ENCODE measurements at regions not wholly inside any gene's neighbourhood (a gene's known extent, or its start where the extent isn't known, plus 50 kb on each side); places are given as distances from the start of the nearest gene placed in this dataset.

- TF ChIP-seq CTCF (IDR thresholded peaks at IDR 0.05; ENCODE audit: low read length, missing control alignments), result no peak
- H3K4me3 ChIP-seq (replicated peaks; ENCODE audit: low read depth, low read length), result no peak overlapping the region
- no peak for DNase-seq (ENCODE audit: low read depth)
These were observed 234.2 kb upstream of the OPRM1 start for GRCh38 chr6:153804755-153805330.

- DNase-seq (ENCODE audit: low read depth), result no peak
- TF ChIP-seq CTCF (IDR thresholded peaks at IDR 0.05; ENCODE audit: low read length, missing control alignments), result no peak
- no peak overlapping the region for H3K4me3 ChIP-seq (replicated peaks; ENCODE audit: low read depth, low read length)
These were observed 237.1 kb upstream of the OPRM1 start for GRCh38 chr6:153801917-153802316.

- no peak for TF ChIP-seq CTCF (IDR thresholded peaks at IDR 0.05; ENCODE audit: low read length, missing control alignments)
These were observed 238.4 kb upstream of the OPRM1 start for GRCh38 chr6:153800580-153801188.

GRCh38 chr6:153790876-153791473 lies 248.1 kb upstream of the OPRM1 start:
- peak; percentile 54 for DNase-seq (ENCODE audit: low read depth)
- no peak overlapping the region for H3K4me3 ChIP-seq (replicated peaks; ENCODE audit: low read depth, low read length)
- TF ChIP-seq CTCF (IDR thresholded peaks at IDR 0.05; ENCODE audit: low read length, missing control alignments), result peak; percentile 36

More at GRCh38 chr6:153800580-153801188, 238.4 kb upstream of the OPRM1 start:
- H3K4me3 ChIP-seq (replicated peaks; ENCODE audit: low read depth, low read length), result no peak overlapping the region
- DNase-seq (ENCODE audit: low read depth), result no peak

GRCh38 chr6:153790048-153790447 lies 249.0 kb upstream of the OPRM1 start:
- TF ChIP-seq CTCF (IDR thresholded peaks at IDR 0.05; ENCODE audit: low read length, missing control alignments), result peak; percentile 28
- peak; percentile 94 for DNase-seq (ENCODE audit: low read depth)
- no peak overlapping the region for H3K4me3 ChIP-seq (replicated peaks; ENCODE audit: low read depth, low read length)

GRCh38 chr6:153787341-153787606 lies 251.8 kb upstream of the OPRM1 start:
- DNase-seq (ENCODE audit: low read depth), result no peak
- no peak for TF ChIP-seq CTCF (IDR thresholded peaks at IDR 0.05; ENCODE audit: low read length, missing control alignments)
- H3K4me3 ChIP-seq (replicated peaks; ENCODE audit: low read depth, low read length), result no peak overlapping the region

- H3K4me3 ChIP-seq (replicated peaks; ENCODE audit: low read depth, low read length), result no peak overlapping the region
- DNase-seq (ENCODE audit: low read depth), result no peak
- no peak for TF ChIP-seq CTCF (IDR thresholded peaks at IDR 0.05; ENCODE audit: low read length, missing control alignments)
These were observed 257.7 kb upstream of the OPRM1 start for GRCh38 chr6:153781306-153781705.

Data from fibroblast of pulmonary artery (primary cell).